H9 (cell line): ENCODE measurements at regions not wholly inside any gene's neighbourhood (a gene's known extent, or its start where the extent isn't known, plus 50 kb on each side); places are given as distances from the start of the nearest gene placed in this dataset.

Source experiments
- DNase-seq: peaks from one replicate; pipeline ENCODE4 v3.0.0-alpha.2; 2017
- H2AFZ ChIP-seq: one replicate; pipeline ENCODE4 v1.6.1; 2013; ENCODE audit warnings: mild to moderate bottlenecking, low read length, control low read depth, moderate library complexity
- H2AK5ac ChIP-seq: 2 replicates; pipeline ENCODE4 v1.6.1; 2013; ENCODE audit warnings: low read length, control low read depth, mixed read lengths; ENCODE audit not compliant: insufficient read length
- H2BK120ac ChIP-seq: one replicate; pipeline ENCODE4 v1.6.1; 2013; ENCODE audit warnings: low read depth, mild to moderate bottlenecking, low read length, control low read depth, inconsistent platforms; ENCODE audit not compliant: poor library complexity, severe bottlenecking
- H2BK12ac ChIP-seq: 2 replicates; pipeline ENCODE4 v1.6.1; 2013; ENCODE audit warnings: low read length, control low read depth, mixed read lengths, low read depth; ENCODE audit not compliant: insufficient read length
- H2BK15ac ChIP-seq: 2 replicates; pipeline ENCODE4 v1.6.1; 2013; ENCODE audit warnings: low read depth, low read length, control low read depth
- H2BK20ac ChIP-seq: one replicate; pipeline ENCODE4 v1.6.1; 2013; ENCODE audit warnings: low read depth, mild to moderate bottlenecking, low read length, control low read depth, inconsistent platforms; ENCODE audit not compliant: poor library complexity, severe bottlenecking
- H2BK5ac ChIP-seq: 2 replicates; pipeline ENCODE4 v1.6.1; 2013; ENCODE audit warnings: low read length, control low read depth, mixed read lengths; ENCODE audit not compliant: insufficient read length
- H3K14ac ChIP-seq: 2 replicates; pipeline ENCODE4 v1.6.1; 2013; ENCODE audit warnings: low read length, control low read depth; ENCODE audit not compliant: insufficient read depth
- H3K18ac ChIP-seq: 2 replicates; pipeline ENCODE4 v1.6.1; 2013; ENCODE audit warnings: low read depth, mild to moderate bottlenecking, mixed read lengths, low read length, control low read depth; ENCODE audit not compliant: insufficient read length
- H3K23ac ChIP-seq: 2 replicates; pipeline ENCODE4 v1.6.1; 2013; ENCODE audit warnings: low read length, control low read depth, mixed read lengths, low read depth; ENCODE audit not compliant: insufficient read length
- H3K23me2 ChIP-seq: 2 replicates; pipeline ENCODE4 v1.6.1; 2013; ENCODE audit warnings: low read depth, mild to moderate bottlenecking, mixed read lengths, low read length, control low read depth; ENCODE audit not compliant: insufficient read length, poor library complexity, severe bottlenecking
- H3K27ac ChIP-seq: 2 replicates; pipeline ENCODE4 v1.5.1; 2013; ENCODE audit warnings: low read length, control low read depth, mixed read lengths, low read depth; ENCODE audit not compliant: insufficient read length
- H3K27me3 ChIP-seq: 2 replicates; pipeline ENCODE4 v1.6.1; 2013; ENCODE audit warnings: low read length, control low read depth, inconsistent platforms; ENCODE audit not compliant: insufficient read depth
- H3K4ac ChIP-seq: 2 replicates; pipeline ENCODE4 v1.6.1; 2013; ENCODE audit warnings: low read depth, mild to moderate bottlenecking, control low read depth, inconsistent platforms, low read length, moderate library complexity
- H3K4me1 ChIP-seq: 2 replicates; pipeline ENCODE4 v1.6.1; 2013; ENCODE audit warnings: low read length, control low read depth, inconsistent platforms; ENCODE audit not compliant: insufficient read depth
- H3K4me2 ChIP-seq: 2 replicates; pipeline ENCODE4 v1.6.1; 2013; ENCODE audit warnings: low read length, control low read depth, mixed read lengths; ENCODE audit not compliant: insufficient read length, insufficient read depth
- H3K56ac ChIP-seq: 2 replicates; pipeline ENCODE4 v1.6.1; 2013; ENCODE audit warnings: low read depth, mild to moderate bottlenecking, mixed read lengths, low read length, control low read depth; ENCODE audit not compliant: insufficient read length
- H3K79me1 ChIP-seq: 2 replicates; pipeline ENCODE4 v1.6.1; 2013; ENCODE audit warnings: low read depth, mild to moderate bottlenecking, moderate library complexity, low read length, control low read depth, inconsistent platforms; ENCODE audit not compliant: insufficient read depth, poor library complexity, severe bottlenecking
- H3K79me2 ChIP-seq: 2 replicates; pipeline ENCODE4 v1.6.1; 2013; ENCODE audit warnings: low read length, control low read depth, inconsistent platforms; ENCODE audit not compliant: insufficient read depth
- H3K9ac ChIP-seq: 2 replicates; pipeline ENCODE4 v1.6.1; 2013; ENCODE audit warnings: low read length, control low read depth, mixed read lengths; ENCODE audit not compliant: insufficient read length; ENCODE audit errors: extremely low read depth
- H3K9me3 ChIP-seq: one replicate; pipeline ENCODE4 v1.6.1; 2013; ENCODE audit warnings: low read depth, low read length, inconsistent platforms; ENCODE audit not compliant: control insufficient read depth
- H3T11ph ChIP-seq: one replicate; pipeline ENCODE4 v1.6.1; 2013; ENCODE audit warnings: mild to moderate bottlenecking, low read length, control low read depth, inconsistent platforms
- H4K20me1 ChIP-seq: one replicate; pipeline ENCODE4 v1.6.1; 2013; ENCODE audit not compliant: control insufficient read depth, insufficient read length, insufficient read depth
- H4K5ac ChIP-seq: 2 replicates; pipeline ENCODE4 v1.6.1; 2013; ENCODE audit warnings: low read depth, mild to moderate bottlenecking, mixed read lengths, low read length, control low read depth; ENCODE audit not compliant: insufficient read length
- H4K8ac ChIP-seq: replicated peaks from 2 replicates; pipeline ENCODE4 v1.6.1; 2013; ENCODE audit warnings: low read length, control low read depth, mixed read lengths, low read depth; ENCODE audit not compliant: insufficient read length
- H4K91ac ChIP-seq: 2 replicates; pipeline ENCODE4 v1.6.1; 2013; ENCODE audit warnings: low read depth, mild to moderate bottlenecking, moderate library complexity, mixed read lengths, low read length, control low read depth; ENCODE audit not compliant: insufficient read length
- H3K27ac Mint-ChIP-seq, 3 experiments: 2 replicates in 2 of 3; 3 replicates in 1 of 3; pipeline ENCODE4 v1.8.0; 2020 to 2021; ENCODE audit warnings: mixed read lengths in 3 of 3, mild to moderate bottlenecking in 1 of 3, moderate library complexity in 1 of 3
- H3K27me3 Mint-ChIP-seq: 2 replicates; pipeline ENCODE4 v1.8.0; 2021; ENCODE audit warnings: low read depth, mild to moderate bottlenecking, moderate library complexity, mixed read lengths
- H3K36me3 Mint-ChIP-seq, 3 experiments: 2 replicates in 2 of 3; 3 replicates in 1 of 3; pipeline ENCODE4 v1.8.0; 2020 to 2021; ENCODE audit warnings: low read depth in 3 of 3, mixed read lengths in 3 of 3; ENCODE audit not compliant: insufficient read depth in 1 of 3
- H3K4me1 Mint-ChIP-seq, 2 experiments: 2 replicates each; pipeline ENCODE4 v1.8.0; 2020; ENCODE audit warnings: mixed read lengths in 2 of 2
- H3K4me3 Mint-ChIP-seq, 2 experiments: 2 replicates in 1 of 2; 3 replicates in 1 of 2; pipeline ENCODE4 v1.8.0; 2020 to 2021; ENCODE audit warnings: mild to moderate bottlenecking in 2 of 2, mixed read lengths in 2 of 2, moderate library complexity in 1 of 2
- H3K9me3 Mint-ChIP-seq, 2 experiments: 2 replicates in 1 of 2; 3 replicates in 1 of 2; pipeline ENCODE4 v1.8.0; 2020; ENCODE audit warnings: mild to moderate bottlenecking in 2 of 2, mixed read lengths in 2 of 2, moderate library complexity in 1 of 2
- WGBS: extraction: QIAGEN DNeasy Blood & Tissue Kit; methylation state at CpG from one replicate; pipeline ENCODE4 v1.1.7; 2013; ENCODE audit warnings: missing lambda C conversion rate, low lambda C conversion rate, mixed read lengths; ENCODE audit not compliant: insufficient read length; ENCODE audit errors: extremely low coverage; 5-methylcytosine and 5-hydroxymethylcytosine counted together
- TF ChIP-seq, protein P1 (sequence below): fragments of 200-600 bp; sonication (generic); conservative IDR thresholded peaks from 3 replicates; pipeline ENCODE4 v1.8.0; 2021; ENCODE audit warnings: antibody characterized with exemption, mild to moderate bottlenecking

DNA sequence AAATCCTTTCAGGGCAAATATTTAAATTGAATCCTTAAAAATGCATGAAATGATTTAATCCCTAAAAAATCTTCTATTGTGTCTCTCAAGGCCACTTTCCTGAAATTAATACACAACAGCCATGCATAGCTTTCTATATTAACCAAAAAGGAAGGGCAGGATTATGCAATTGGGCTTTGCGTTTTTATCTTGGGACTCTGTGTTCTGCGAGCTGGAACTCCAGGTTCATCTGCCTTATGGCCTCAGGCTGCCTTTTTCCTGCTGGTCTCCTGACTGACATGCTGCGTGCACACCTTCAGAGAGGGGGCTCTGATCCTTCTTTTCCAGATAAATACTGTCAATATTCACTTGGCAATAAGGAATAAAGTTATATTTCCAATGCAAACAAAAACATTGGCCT lies 141.7 kb upstream of the GRIA4 start:
- DNase-seq, result no peak
- TF ChIP-seq, protein P1, sequence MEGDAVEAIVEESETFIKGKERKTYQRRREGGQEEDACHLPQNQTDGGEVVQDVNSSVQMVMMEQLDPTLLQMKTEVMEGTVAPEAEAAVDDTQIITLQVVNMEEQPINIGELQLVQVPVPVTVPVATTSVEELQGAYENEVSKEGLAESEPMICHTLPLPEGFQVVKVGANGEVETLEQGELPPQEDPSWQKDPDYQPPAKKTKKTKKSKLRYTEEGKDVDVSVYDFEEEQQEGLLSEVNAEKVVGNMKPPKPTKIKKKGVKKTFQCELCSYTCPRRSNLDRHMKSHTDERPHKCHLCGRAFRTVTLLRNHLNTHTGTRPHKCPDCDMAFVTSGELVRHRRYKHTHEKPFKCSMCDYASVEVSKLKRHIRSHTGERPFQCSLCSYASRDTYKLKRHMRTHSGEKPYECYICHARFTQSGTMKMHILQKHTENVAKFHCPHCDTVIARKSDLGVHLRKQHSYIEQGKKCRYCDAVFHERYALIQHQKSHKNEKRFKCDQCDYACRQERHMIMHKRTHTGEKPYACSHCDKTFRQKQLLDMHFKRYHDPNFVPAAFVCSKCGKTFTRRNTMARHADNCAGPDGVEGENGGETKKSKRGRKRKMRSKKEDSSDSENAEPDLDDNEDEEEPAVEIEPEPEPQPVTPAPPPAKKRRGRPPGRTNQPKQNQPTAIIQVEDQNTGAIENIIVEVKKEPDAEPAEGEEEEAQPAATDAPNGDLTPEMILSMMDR, result no peak
- Histone ChIP-seq H3K9me3 (no peaks in the 10 kb centered on the region), H2AFZ (no peak overlapping the region), H3K9ac (no peak overlapping the region), H4K5ac (no peak overlapping the region), H2BK5ac (no peak overlapping the region), H3K23ac (no peak overlapping the region), H4K20me1 (no peaks in the 10 kb centered on the region), H3K4me1 (no peaks in the 10 kb centered on the region), H3T11ph (no peak overlapping the region), H4K8ac (no peak overlapping the region), H4K91ac (no peak overlapping the region), H2BK20ac (no peak overlapping the region), H2BK120ac (no peak overlapping the region), H3K23me2 (no peaks in the 10 kb centered on the region), H3K56ac (no peak overlapping the region), H3K79me2 (no peaks in the 10 kb centered on the region), H3K4me2 (no peak overlapping the region), H3K27me3 (no peaks in the 10 kb centered on the region), H3K4ac (no peak overlapping the region), H2AK5ac (no peak overlapping the region), H3K79me1 (no peaks in the 10 kb centered on the region), H3K18ac (no peak overlapping the region), H2BK15ac (no peak overlapping the region), H3K14ac (no peak overlapping the region), H2BK12ac (no peak overlapping the region), H3K27ac (no peak overlapping the region)
- H3K4me3 Mint-ChIP-seq, result no peak overlapping the region
- H3K36me3 Mint-ChIP-seq, result no peaks in the 10 kb centered on the region
- no peak overlapping the region for H3K27ac Mint-ChIP-seq
- no peaks in the 10 kb centered on the region for H3K27me3 Mint-ChIP-seq
- H3K4me1 Mint-ChIP-seq, result no peaks in the 10 kb centered on the region
- no CpG with 5 or more reads among the region's 3 CpGs for WGBS
- H3K9me3 Mint-ChIP-seq, result no peaks in the 10 kb centered on the region
